SK-N-SH (cell line): ENCODE measurements at regions not wholly inside any gene's neighbourhood (a gene's known extent, or its start where the extent isn't known, plus 50 kb on each side); places are given as distances from the start of the nearest gene placed in this dataset.

Experiments
- CTCF ChIA-PET: fragments of 300-600, 350-600 bp; formaldehyde crosslinking; extraction: SDS; loops from one replicate; lab custom pipeline; 2021; lab: Yijun Ruan, JAX
- POLR2A ChIA-PET: fragments of 350-600 bp; sonication (Branson Sonifier 250); formaldehyde crosslinking; extraction: SDS; loops from one replicate; lab custom pipeline; 2020; ENCODE audit warnings: antibody characterized with exemption, inconsistent platforms; lab: Yijun Ruan, JAX
- DNase-seq: peaks from one replicate; pipeline ENCODE4 v3.0.0; 2012
- H2AFZ ChIP-seq: fragments of 200-600 bp; sonication (generic); 2 replicates; pipeline ENCODE4 v1.8.1; 2016; ENCODE audit warnings: antibody characterized with exemption, mild to moderate bottlenecking, low read depth
- H3F3A ChIP-seq: fragments of 200-600 bp; sonication (generic); replicated peaks from 2 replicates; pipeline ENCODE3; 2016; ENCODE audit warnings: antibody characterized with exemption, mild to moderate bottlenecking; ENCODE audit not compliant: insufficient read depth
- H3K27ac ChIP-seq, 2 experiments: fragments of 200-500 bp in 1 of 2; fragments of 200-600 bp in 1 of 2; sonication (Bioruptor generic) in 1 of 2; sonication (generic), shearing (Covaris generic) in 1 of 2; 2 replicates each; pipeline versions ENCODE4 v1.5.1 to v1.6.1; 2014 to 2016; ENCODE audit warnings: low read depth in 2 of 2, inconsistent platforms in 1 of 2, low read length in 1 of 2, mild to moderate bottlenecking in 1 of 2, mixed read lengths in 1 of 2
- H3K27me3 ChIP-seq: fragments of 200-600 bp; sonication (generic), shearing (Covaris generic); 2 replicates; pipeline ENCODE4 v1.6.1; 2016; ENCODE audit warnings: mixed run types; ENCODE audit not compliant: insufficient read depth
- H3K36me3 ChIP-seq, 2 experiments: fragments of 200-500 bp in 1 of 2; fragments of 200-600 bp in 1 of 2; sonication (Bioruptor generic) in 1 of 2; sonication (generic) in 1 of 2; replicated peaks in 1 of 2; 2 replicates each; pipeline versions ENCODE3 to v1.5.1; 2014 to 2016; ENCODE audit warnings: low read length in 1 of 2, mild to moderate bottlenecking in 1 of 2; ENCODE audit not compliant: insufficient read depth in 2 of 2, control insufficient read depth in 1 of 2
- H3K4me1 ChIP-seq, 2 experiments: fragments of 200-500 bp in 1 of 2; fragments of 200-600 bp in 1 of 2; sonication (Bioruptor generic) in 1 of 2; sonication (generic), shearing (Covaris generic) in 1 of 2; 2 replicates each; pipeline versions ENCODE4 v1.5.1 to v1.6.1; 2014 to 2016; ENCODE audit warnings: low read depth in 1 of 2, low read length in 1 of 2, mixed run types in 1 of 2; ENCODE audit not compliant: insufficient read depth in 2 of 2, control insufficient read depth in 1 of 2
- H3K4me2 ChIP-seq: fragments of 200-600 bp; sonication (generic), shearing (Covaris generic); 2 replicates; pipeline ENCODE4 v1.6.1; 2017; ENCODE audit warnings: mixed run types
- H3K4me3 ChIP-seq, 2 experiments: fragments of 200-500 bp in 1 of 2; fragments of 200-600 bp in 1 of 2; sonication (Bioruptor generic) in 1 of 2; sonication (generic), shearing (Covaris generic) in 1 of 2; 2 replicates each; pipeline versions ENCODE4 v1.5.1 to v1.8.1; 2014 to 2016; ENCODE audit warnings: low read depth in 2 of 2, inconsistent platforms in 1 of 2, low read length in 1 of 2, mild to moderate bottlenecking in 1 of 2, mixed read lengths in 1 of 2, moderate library complexity in 1 of 2
- H3K79me2 ChIP-seq: fragments of 200-600 bp; sonication (generic); 2 replicates; pipeline ENCODE4 v1.8.1; 2017; ENCODE audit warnings: mild to moderate bottlenecking; ENCODE audit not compliant: insufficient read depth
- H3K9ac ChIP-seq: fragments of 200-600 bp; sonication (generic); 2 replicates; pipeline ENCODE4 v1.6.1; 2017; ENCODE audit warnings: mixed run types
- H3K9me2 ChIP-seq: fragments of 200-600 bp; sonication (generic); 2 replicates; pipeline ENCODE4 v1.6.1; 2017; ENCODE audit warnings: mixed run types
- H3K9me3 ChIP-seq: fragments of 200-600 bp; sonication (generic); 2 replicates; pipeline ENCODE4 v1.6.1; 2017; ENCODE audit warnings: mixed run types, mild to moderate bottlenecking, moderate library complexity
- H4K20me1 ChIP-seq: fragments of 200-600 bp; sonication (generic); 2 replicates; pipeline ENCODE4 v1.6.1; 2017; ENCODE audit warnings: mild to moderate bottlenecking, mixed run types; ENCODE audit not compliant: insufficient read depth
- CHD2 ChIP-seq: fragments of 150-350 bp; IDR thresholded peaks from 2 replicates; pipeline ENCODE4 v1.6.1; 2018; ENCODE audit warnings: low read length; ENCODE audit not compliant: partially characterized antibody
- ELF1 ChIP-seq: IDR thresholded peaks from 2 replicates; pipeline ENCODE4 v1.4.0; 2012
- EP300 ChIP-seq, 2 experiments: IDR thresholded peaks; 2 replicates each; pipeline versions ENCODE4 v1.4.0 to v1.6.1; 2012; ENCODE audit warnings: borderline replicate concordance in 1 of 2, low read depth in 1 of 2, low read length in 1 of 2
- FOSL2 ChIP-seq: IDR thresholded peaks from 2 replicates; pipeline ENCODE4 v1.4.0; 2012; ENCODE audit warnings: low read depth, mild to moderate bottlenecking, moderate library complexity, borderline replicate concordance
- FOXJ3 ChIP-seq: sonication (generic); formaldehyde crosslinking; IDR thresholded peaks from 2 replicates; pipeline ENCODE4 v1.5.1; 2020; ENCODE audit warnings: mild to moderate bottlenecking, missing genetic modification reagents
- FOXM1 ChIP-seq: IDR thresholded peaks from 2 replicates; pipeline ENCODE4 v1.4.0; 2012; ENCODE audit warnings: low read depth, mild to moderate bottlenecking
- GATA2 ChIP-seq: sonication (generic); formaldehyde crosslinking; IDR thresholded peaks from 2 replicates; pipeline ENCODE4 v1.5.0; 2020; ENCODE audit warnings: mild to moderate bottlenecking, missing genetic modification reagents
- IRF3 ChIP-seq: fragments of 150-350 bp; IDR thresholded peaks from 2 replicates; pipeline ENCODE4 v1.6.1; 2016; ENCODE audit warnings: mild to moderate bottlenecking, low read depth, low read length
- MAX ChIP-seq: IDR thresholded peaks from 2 replicates; pipeline ENCODE4 v1.4.0; 2012; ENCODE audit warnings: low read depth
- MEF2A ChIP-seq: IDR thresholded peaks from 2 replicates; pipeline ENCODE4 v1.4.0; 2012; ENCODE audit warnings: low read depth, borderline replicate concordance
- MXI1 ChIP-seq: IDR thresholded peaks from 2 replicates; pipeline ENCODE4 v1.6.1; 2012; ENCODE audit warnings: mild to moderate bottlenecking, low read depth, low read length, improper control_type of control experiment
- PBX3 ChIP-seq: IDR thresholded peaks from 2 replicates; pipeline ENCODE4; 2012
- POLR2AphosphoS5 ChIP-seq: IDR thresholded peaks from 2 replicates; pipeline ENCODE4 v1.6.1; 2012; ENCODE audit warnings: low read depth, low read length
- RAD21 ChIP-seq: IDR thresholded peaks from 2 replicates; pipeline ENCODE4 v1.6.1; 2012; ENCODE audit warnings: mild to moderate bottlenecking, low read length
- RCOR1 ChIP-seq: fragments of 150-350 bp; IDR thresholded peaks from 2 replicates; pipeline ENCODE4 v1.6.1; 2017; ENCODE audit warnings: antibody characterized with exemption, low read length
- REST ChIP-seq: IDR thresholded peaks from 2 replicates; pipeline ENCODE4 v1.6.1; 2012; ENCODE audit warnings: mild to moderate bottlenecking, low read depth, low read length, moderate library complexity
- RFX5 ChIP-seq: IDR thresholded peaks from 2 replicates; pipeline ENCODE4 v1.6.1; 2012; ENCODE audit warnings: mild to moderate bottlenecking, improper control_type of control experiment, low read length
- RXRA ChIP-seq: IDR thresholded peaks from 2 replicates; pipeline ENCODE4 v1.4.0; 2012; ENCODE audit warnings: low read depth, mild to moderate bottlenecking, borderline replicate concordance
- SIN3A ChIP-seq: IDR thresholded peaks from 2 replicates; pipeline ENCODE4 v1.6.1; 2012; ENCODE audit warnings: low read depth, mild to moderate bottlenecking, low read length, moderate library complexity, borderline replicate concordance
- SMC3 ChIP-seq: IDR thresholded peaks from 2 replicates; pipeline ENCODE4 v1.6.1; 2012; ENCODE audit warnings: low read depth, low read length, improper control_type of control experiment
- TAF1 ChIP-seq: IDR thresholded peaks from 2 replicates; pipeline ENCODE4 v1.6.1; 2012; ENCODE audit warnings: low read depth, mild to moderate bottlenecking, low read length, moderate library complexity, borderline replicate concordance
- TCF12 ChIP-seq: IDR thresholded peaks from 2 replicates; pipeline ENCODE4 v1.4.0; 2012
- TEAD4 ChIP-seq: IDR thresholded peaks from 2 replicates; pipeline ENCODE4 v1.4.0; 2012; ENCODE audit warnings: mild to moderate bottlenecking, borderline replicate concordance; ENCODE audit not compliant: insufficient read depth
- USF1 ChIP-seq: IDR thresholded peaks from 2 replicates; pipeline ENCODE4 v1.4.0; 2012; ENCODE audit warnings: low read depth, borderline replicate concordance
- USF2 ChIP-seq: fragments of 150-350 bp; IDR thresholded peaks from 2 replicates; pipeline ENCODE4 v1.6.1; 2017; ENCODE audit warnings: antibody characterized with exemption, low read length, low read depth, borderline replicate concordance
- YY1 ChIP-seq: IDR thresholded peaks from 2 replicates; pipeline ENCODE4 v1.4.0; 2012; ENCODE audit warnings: low read depth, mild to moderate bottlenecking
- WGBS: methylation state at CpG from one replicate; pipeline ENCODE4 v1.1.6; 2017; ENCODE audit warnings: low lambda C conversion rate; 5-methylcytosine and 5-hydroxymethylcytosine counted together

GRCh38 chr1:219092206-219092605, 81.5 kb upstream of the LYPLAL1 start:
- Histone ChIP-seq H3K9ac (no peak overlapping the region), H3K36me3 (no peaks in the 10 kb centered on the region), H3K27me3 (no peaks in the 10 kb centered on the region), H3K4me2 (no peak overlapping the region), H3K79me2 (no peaks in the 10 kb centered on the region), H3F3A (peaks cover 26% of the 10 kb centered on the region), H3K9me2 (no peaks in the 10 kb centered on the region), H4K20me1 (no peaks in the 10 kb centered on the region), H3K9me3 (peaks cover 10% of the 10 kb centered on the region; the same call in 1 of the 2 replicates), H2AFZ (no peak overlapping the region), H3K4me1 (peaks cover 0 to 21% of the 10 kb centered on the region in 2 experiments; a peak in 3 of 4 replicates), H3K27ac (no peak overlapping the region), H3K4me3 (no peak overlapping the region)
- DNase-seq = no peak
- ChIA-PET CTCF (interaction anchor here (1.0 kb wide), 1 partner anchor 18 kb away, joined by 3 read pairs; no protein-coding TSS in a partner anchor), POLR2A (no interaction called here)
- WGBS = 11% methylated on average over 1 of the region's 1 CpG
- no peak for TF ChIP-seq USF1
- TF ChIP-seq RAD21 = no peak
- peak in 1 of 2 experiments; percentile 90; a peak in 2 of 4 replicates for TF ChIP-seq EP300 (IDR thresholded peaks at IDR 0.05; ENCODE audit: borderline replicate concordance in 1 of 2, low read depth in 1 of 2, low read length in 1 of 2)
- no peak; the same call in 1 of the 2 replicates for TF ChIP-seq RXRA
- TF ChIP-seq TEAD4 = peak; percentile 59; the same call in 1 of the 2 replicates
- no peak for TF ChIP-seq RFX5
- peak; percentile 59; the same call in 1 of the 2 replicates for TF ChIP-seq MEF2A
- no peak for TF ChIP-seq YY1
- no peak for TF ChIP-seq MXI1
- no peak for TF ChIP-seq CHD2
- no peak for TF ChIP-seq GATA2 (CRISPR knock-in tag)
- no peak for TF ChIP-seq REST
- no peak for TF ChIP-seq ELF1
- no peak for TF ChIP-seq USF2
- peak; percentile 49; the same call in 1 of the 2 replicates for TF ChIP-seq POLR2AphosphoS5
- peak; percentile 85 for TF ChIP-seq TCF12
- no peak for TF ChIP-seq MAX
- peak; percentile 91 for TF ChIP-seq FOSL2
- no peak for TF ChIP-seq FOXJ3
- no peak for TF ChIP-seq IRF3
- TF ChIP-seq PBX3 = peak; percentile 95
- TF ChIP-seq FOXM1 = 0 out of 2 replicates have a peak, but pooled peaks have one; percentile 42
- TF ChIP-seq RCOR1 = no peak
- no peak for TF ChIP-seq SMC3
- no peak for TF ChIP-seq SIN3A
- no peak for TF ChIP-seq TAF1
